WI38 (cell line): ENCODE measurements at regions not wholly inside any gene's neighbourhood (a gene's known extent, or its start where the extent isn't known, plus 50 kb on each side); places are given as distances from the start of the nearest gene placed in this dataset.
"Not testable (repeated sequence)": the region's sequence is repeated elsewhere in the genome, so short reads cannot be mapped to it uniquely, and the experiment has no call there.

Experiments
- H3K4me3 ChIP-seq: 2 replicates; pipeline ENCODE4 v1.5.1; 2011; ENCODE audit warnings: low read depth, mild to moderate bottlenecking, control low read depth, low read length
- TF ChIP-seq, protein P1 (sequence below): IDR thresholded peaks from 2 replicates; pipeline ENCODE4 v1.5.1; 2012; ENCODE audit warnings: low read depth, mild to moderate bottlenecking, control low read depth, low read length

- no peak overlapping the region for H3K4me3 ChIP-seq
- TF ChIP-seq, protein P1, sequence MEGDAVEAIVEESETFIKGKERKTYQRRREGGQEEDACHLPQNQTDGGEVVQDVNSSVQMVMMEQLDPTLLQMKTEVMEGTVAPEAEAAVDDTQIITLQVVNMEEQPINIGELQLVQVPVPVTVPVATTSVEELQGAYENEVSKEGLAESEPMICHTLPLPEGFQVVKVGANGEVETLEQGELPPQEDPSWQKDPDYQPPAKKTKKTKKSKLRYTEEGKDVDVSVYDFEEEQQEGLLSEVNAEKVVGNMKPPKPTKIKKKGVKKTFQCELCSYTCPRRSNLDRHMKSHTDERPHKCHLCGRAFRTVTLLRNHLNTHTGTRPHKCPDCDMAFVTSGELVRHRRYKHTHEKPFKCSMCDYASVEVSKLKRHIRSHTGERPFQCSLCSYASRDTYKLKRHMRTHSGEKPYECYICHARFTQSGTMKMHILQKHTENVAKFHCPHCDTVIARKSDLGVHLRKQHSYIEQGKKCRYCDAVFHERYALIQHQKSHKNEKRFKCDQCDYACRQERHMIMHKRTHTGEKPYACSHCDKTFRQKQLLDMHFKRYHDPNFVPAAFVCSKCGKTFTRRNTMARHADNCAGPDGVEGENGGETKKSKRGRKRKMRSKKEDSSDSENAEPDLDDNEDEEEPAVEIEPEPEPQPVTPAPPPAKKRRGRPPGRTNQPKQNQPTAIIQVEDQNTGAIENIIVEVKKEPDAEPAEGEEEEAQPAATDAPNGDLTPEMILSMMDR: no peak
Measured at GRCh38 chr9:38172586-38172985, 103.6 kb upstream of the SHB start.

- H3K4me3 ChIP-seq: no peak overlapping the region
Measured at GRCh38 chr9:38171926-38172325, 102.9 kb upstream of the SHB start.

GRCh38 chr9:38171538-38171884, 102.5 kb upstream of the SHB start:
- TF ChIP-seq, protein P1: no peak

More at GRCh38 chr9:38171926-38172325, 102.9 kb upstream of the SHB start:
- TF ChIP-seq, protein P1: no peak

GRCh38 chr9:38170763-38171537, 101.9 kb upstream of the SHB start:
- not testable (repeated sequence) for H3K4me3 ChIP-seq

More at GRCh38 chr9:38171538-38171884, 102.5 kb upstream of the SHB start:
- no peak overlapping the region for H3K4me3 ChIP-seq

DNA sequence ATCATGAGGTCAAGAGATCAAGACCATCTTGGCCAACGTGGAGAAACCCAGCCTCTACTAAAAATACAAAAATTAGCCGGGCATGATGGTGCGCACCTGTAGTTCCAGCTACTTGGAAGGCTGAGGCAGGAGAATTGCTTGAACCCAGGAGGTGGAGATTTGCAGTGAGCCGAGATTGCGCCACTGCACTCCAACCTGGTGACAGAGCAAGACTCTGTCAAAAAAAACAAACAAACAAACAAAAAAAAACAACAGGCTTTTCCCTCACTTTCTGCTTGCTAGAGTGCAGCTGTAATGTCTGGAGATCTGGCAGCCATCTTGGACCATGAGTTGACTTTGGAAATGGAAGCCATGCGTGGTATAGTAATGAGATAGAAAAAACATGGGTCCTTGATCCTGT, 101.1 kb upstream of the SHB start:
- not testable (repeated sequence) for H3K4me3 ChIP-seq

DNA sequence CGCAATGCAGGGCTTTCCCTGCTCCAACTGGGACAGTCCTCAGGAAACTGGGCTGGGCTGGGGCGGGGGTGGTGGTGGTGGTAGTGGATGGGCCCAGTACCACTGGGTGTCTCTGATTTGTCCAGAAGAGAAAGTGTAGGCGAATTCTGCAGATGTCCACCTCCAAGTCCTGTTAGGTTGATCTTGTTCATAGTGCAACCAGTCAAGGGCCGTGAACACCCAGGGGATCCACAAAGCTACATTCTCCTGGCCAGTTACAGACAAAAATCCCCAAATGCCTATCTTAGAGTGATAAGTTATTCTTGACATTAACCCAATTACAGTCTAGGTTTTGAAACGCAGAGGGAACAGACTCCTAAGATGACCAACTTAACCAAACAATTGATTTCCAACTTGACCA, 97.5 kb upstream of the SHB start:
- TF ChIP-seq, protein P1: no peak
- no peak overlapping the region for H3K4me3 ChIP-seq

- no peak overlapping the region for H3K4me3 ChIP-seq
- TF ChIP-seq, protein P1: no peak
Measured at GRCh38 chr9:38164659-38165221, 95.7 kb upstream of the SHB start.

- TF ChIP-seq, protein P1: no peak
- H3K4me3 ChIP-seq: no peak overlapping the region
Measured at GRCh38 chr9:38163518-38163917, 94.5 kb upstream of the SHB start.
